Central memory CD8-positive, alpha-beta T cell (primary cell): ENCODE measurements at regions not wholly inside any gene's neighbourhood (a gene's known extent, or its start where the extent isn't known, plus 50 kb on each side); places are given as distances from the start of the nearest gene placed in this dataset.

ENCODE experiments used
- ATAC-seq: fragments of 150-1000 bp; cut with Tn5 transposase; replicated peaks from 2 replicates; pipeline ENCODE4 v1.10.0; 2022; ENCODE audit warnings: mild to moderate bottlenecking, moderate FRiP score, moderate number of reproducible peaks; ENCODE audit not compliant: poor library complexity, severe bottlenecking; ENCODE audit errors: extremely low read depth
- DNase-seq, 2 donors: peaks; one replicate each; pipeline ENCODE4 v3.0.0; 2021; ENCODE audit warnings: low spot score in 2 of 2
- H3K27ac Mint-ChIP-seq: one replicate; pipeline ENCODE4 v1.8.0; 2022; ENCODE audit warnings: low read depth, mild to moderate bottlenecking, moderate library complexity, mixed read lengths
- H3K27me3 Mint-ChIP-seq: one replicate; pipeline ENCODE4 v1.8.0; 2022; ENCODE audit warnings: mixed read lengths
- H3K36me3 Mint-ChIP-seq: one replicate; pipeline ENCODE4 v1.8.0; 2022; ENCODE audit warnings: mild to moderate bottlenecking, moderate library complexity, mixed read lengths; ENCODE audit not compliant: insufficient read depth
- H3K4me1 Mint-ChIP-seq: one replicate; pipeline ENCODE4 v1.8.0; 2022; ENCODE audit warnings: mixed read lengths
- H3K4me3 Mint-ChIP-seq: one replicate; pipeline ENCODE4 v1.8.0; 2022; ENCODE audit warnings: mild to moderate bottlenecking, moderate library complexity, mixed read lengths
- H3K9me3 Mint-ChIP-seq: one replicate; pipeline ENCODE4 v1.8.0; 2022; ENCODE audit warnings: mixed read lengths

DNA sequence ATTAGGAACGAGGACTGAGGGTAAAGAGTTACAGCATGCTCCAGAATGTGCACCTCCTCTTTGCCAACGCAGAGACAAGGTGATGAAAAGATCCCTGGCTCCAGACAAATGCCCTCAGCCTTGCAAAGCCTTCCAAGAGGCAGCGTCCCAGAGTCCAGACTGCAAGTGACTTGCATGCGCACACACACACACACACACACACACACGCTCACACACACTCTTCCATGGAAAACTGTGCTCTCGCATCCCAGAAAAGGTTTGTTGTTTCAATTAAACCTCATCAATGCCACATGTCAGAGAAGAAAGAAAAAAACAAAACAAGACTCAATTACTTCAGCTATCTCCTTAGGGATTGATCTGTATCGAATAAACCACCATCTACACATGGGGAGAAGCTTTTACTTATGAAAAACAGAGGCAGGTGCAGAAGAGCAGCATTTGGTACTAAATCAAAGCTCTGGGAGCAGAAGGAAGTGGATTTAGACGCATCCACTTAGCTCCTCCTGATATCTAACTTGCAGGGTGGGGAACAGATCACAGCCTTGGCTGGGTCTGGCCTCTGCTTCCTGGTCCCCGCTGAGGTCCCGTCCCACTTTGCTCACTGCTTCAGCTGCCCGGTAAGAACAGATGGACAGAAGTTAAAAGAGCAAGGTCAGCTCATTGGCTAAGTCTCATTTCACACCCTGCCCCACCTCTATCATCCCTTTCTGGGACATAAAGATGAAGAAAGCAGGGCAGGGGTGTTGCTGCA lies 249.8 kb upstream of the BLID start:
- Mint-ChIP-seq H3K4me3 (no peak overlapping the region), H3K36me3 (no peaks in the 10 kb centered on the region), H3K9me3 (no peaks in the 10 kb centered on the region), H3K27ac (no peak overlapping the region), H3K27me3 (peaks cover 29% of the 10 kb centered on the region), H3K4me1 (no peaks in the 10 kb centered on the region)
- ATAC-seq (no peak), DNase-seq (no peak)

DNA sequence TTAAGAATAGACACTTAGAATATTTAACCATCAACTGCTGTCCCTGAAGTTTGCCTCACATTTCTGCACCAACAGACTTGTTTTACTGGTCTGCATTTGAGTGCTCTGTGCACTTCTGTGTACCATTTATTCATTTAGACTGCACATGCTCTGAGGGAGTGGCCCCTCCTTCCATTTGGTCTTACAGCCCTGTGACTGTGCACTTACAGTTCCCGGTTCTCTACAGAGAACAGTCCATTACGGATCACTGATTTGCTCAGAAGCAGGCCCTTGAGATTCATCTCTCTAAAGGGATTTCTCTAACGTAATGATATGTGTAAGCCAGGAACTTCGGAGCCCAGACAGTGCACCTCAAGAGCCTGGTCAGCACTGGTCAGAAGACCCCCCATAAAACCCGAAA lies 247.3 kb upstream of the BLID start:
- Mint-ChIP-seq H3K27me3 (peaks cover 29% of the 10 kb centered on the region), H3K27ac (no peak overlapping the region), H3K4me1 (no peaks in the 10 kb centered on the region), H3K36me3 (no peaks in the 10 kb centered on the region), H3K9me3 (no peaks in the 10 kb centered on the region), H3K4me3 (no peak overlapping the region)
- no peak for ATAC-seq
- DNase-seq, result no peak

DNA sequence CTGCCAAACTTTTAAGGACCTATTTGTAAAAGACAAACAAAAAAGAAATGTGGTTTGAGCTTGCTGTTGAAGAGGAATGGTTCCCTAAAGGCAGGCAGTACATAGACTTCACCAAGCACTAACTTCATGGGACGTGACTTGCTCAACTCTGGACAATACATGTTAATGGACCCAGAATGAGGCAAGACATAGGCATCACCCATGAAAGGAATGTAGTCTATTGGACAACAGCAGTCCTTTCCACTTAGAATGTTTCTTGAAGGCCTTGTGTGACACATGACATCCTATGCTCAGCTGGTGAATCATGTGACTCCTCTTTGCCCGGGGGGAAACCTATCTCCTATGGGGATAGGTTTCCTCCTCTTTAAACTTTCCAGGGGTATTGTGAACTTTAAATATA lies 246.4 kb upstream of the BLID start:
- no peak for DNase-seq
- no peaks in the 10 kb centered on the region for H3K4me1 Mint-ChIP-seq
- peaks cover 23% of the 10 kb centered on the region for H3K27me3 Mint-ChIP-seq
- H3K9me3 Mint-ChIP-seq, result no peaks in the 10 kb centered on the region
- no peaks in the 10 kb centered on the region for H3K36me3 Mint-ChIP-seq
- H3K27ac Mint-ChIP-seq, result no peak overlapping the region
- no peak overlapping the region for H3K4me3 Mint-ChIP-seq
- no peak for ATAC-seq

DNA sequence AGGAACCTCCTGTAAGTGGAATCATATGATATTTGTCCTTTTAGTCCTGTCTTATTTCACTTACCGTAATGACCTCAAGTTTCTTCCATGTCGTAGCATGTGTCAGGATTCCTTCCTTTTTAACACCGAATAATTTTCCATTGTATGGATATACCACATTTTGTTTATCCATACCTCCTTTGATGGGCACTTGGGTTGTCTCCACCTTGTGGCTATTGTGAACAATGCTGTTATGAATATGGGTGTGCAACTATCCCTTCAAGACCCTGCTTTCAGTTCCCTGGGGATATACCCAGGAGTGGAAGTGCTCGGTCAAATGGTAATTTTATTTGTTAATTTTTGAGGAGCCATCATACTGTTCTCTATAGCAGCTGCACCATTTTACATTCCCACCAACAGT lies 244.9 kb upstream of the BLID start:
- no peak overlapping the region for H3K27ac Mint-ChIP-seq
- DNase-seq (no peak), ATAC-seq (no peak)
- H3K9me3 Mint-ChIP-seq, result no peaks in the 10 kb centered on the region
- no peak overlapping the region for H3K4me3 Mint-ChIP-seq
- no peaks in the 10 kb centered on the region for H3K4me1 Mint-ChIP-seq
- H3K27me3 Mint-ChIP-seq, result peaks cover 16% of the 10 kb centered on the region
- H3K36me3 Mint-ChIP-seq, result no peaks in the 10 kb centered on the region

DNA sequence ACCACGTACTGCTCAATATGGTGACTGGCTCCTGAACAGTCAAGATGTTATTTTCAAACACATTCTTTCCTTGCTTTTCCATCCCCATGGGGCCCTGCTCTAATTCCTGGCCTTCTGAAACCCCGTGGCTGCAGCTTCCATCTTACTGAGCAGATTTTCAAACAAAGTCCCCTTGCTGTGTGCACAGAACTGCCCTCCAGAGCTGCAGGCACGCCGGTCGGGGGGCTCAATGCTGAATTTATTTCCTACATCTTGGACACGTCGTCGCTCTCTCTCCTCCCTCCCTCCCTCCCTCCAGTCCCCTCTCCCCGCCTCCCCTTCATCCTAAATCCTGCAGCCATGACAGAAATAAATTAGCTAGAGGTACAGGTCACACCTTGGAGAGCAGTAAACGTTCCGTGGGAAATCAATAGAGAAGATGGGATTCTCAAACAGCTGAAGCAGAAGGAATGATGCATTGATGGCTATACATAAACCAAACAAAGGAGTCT lies 243.1 kb upstream of the BLID start:
- DNase-seq (no peak), ATAC-seq (no peak)
- no peaks in the 10 kb centered on the region for H3K4me1 Mint-ChIP-seq
- H3K27ac Mint-ChIP-seq, result no peak overlapping the region
- no peak overlapping the region for H3K4me3 Mint-ChIP-seq
- H3K36me3 Mint-ChIP-seq, result no peaks in the 10 kb centered on the region
- H3K9me3 Mint-ChIP-seq, result peaks cover 5% of the 10 kb centered on the region
- H3K27me3 Mint-ChIP-seq, result peaks cover 6% of the 10 kb centered on the region

DNA sequence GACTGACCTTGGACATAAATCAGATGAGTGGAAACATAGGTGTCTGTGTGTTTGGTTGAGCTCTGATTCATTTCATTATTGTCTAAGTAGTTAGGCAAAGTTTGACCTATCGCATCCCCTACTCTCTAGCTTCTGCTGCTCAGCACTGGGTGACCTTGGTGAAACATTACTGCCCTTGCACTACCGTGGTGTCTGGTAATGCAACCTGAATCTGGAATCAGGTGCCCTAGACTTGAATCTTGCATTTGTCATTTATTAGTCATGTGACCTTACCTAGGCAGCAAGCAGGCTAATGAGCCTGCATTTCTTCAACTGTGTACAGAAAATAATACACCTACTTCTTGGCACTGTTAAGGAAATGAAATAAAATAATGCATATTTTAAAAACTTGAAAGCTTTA lies 242.3 kb upstream of the BLID start:
- no peaks in the 10 kb centered on the region for H3K36me3 Mint-ChIP-seq
- H3K27me3 Mint-ChIP-seq, result no peaks in the 10 kb centered on the region
- no peak overlapping the region for H3K4me3 Mint-ChIP-seq
- peaks cover 5% of the 10 kb centered on the region for H3K9me3 Mint-ChIP-seq
- ATAC-seq (no peak), DNase-seq (no peak)
- no peaks in the 10 kb centered on the region for H3K4me1 Mint-ChIP-seq
- no peak overlapping the region for H3K27ac Mint-ChIP-seq

DNA sequence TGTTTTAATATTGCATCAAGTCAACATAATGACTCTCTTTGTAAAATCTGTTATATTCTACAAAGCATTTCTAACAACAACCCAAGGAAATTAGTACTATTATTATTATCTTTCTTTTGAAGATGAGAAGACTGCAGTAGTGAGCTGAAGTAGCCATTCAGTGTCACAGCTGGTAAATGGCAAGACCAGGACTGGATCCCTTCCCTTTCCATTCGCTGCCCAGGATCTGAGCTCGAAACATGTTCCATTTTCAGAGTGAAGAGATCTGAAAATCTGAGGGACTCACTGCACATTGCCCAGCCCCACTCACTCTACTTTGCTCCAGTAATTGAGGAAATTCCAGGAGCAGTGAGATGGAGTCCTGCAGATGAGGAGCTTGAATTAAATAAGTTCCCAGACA lies 240.0 kb upstream of the BLID start:
- no peak for DNase-seq
- Mint-ChIP-seq H3K36me3 (no peaks in the 10 kb centered on the region), H3K27ac (no peak overlapping the region), H3K4me3 (no peak overlapping the region), H3K9me3 (peaks cover 5% of the 10 kb centered on the region), H3K4me1 (no peaks in the 10 kb centered on the region), H3K27me3 (no peaks in the 10 kb centered on the region)
- no peak for ATAC-seq

DNA sequence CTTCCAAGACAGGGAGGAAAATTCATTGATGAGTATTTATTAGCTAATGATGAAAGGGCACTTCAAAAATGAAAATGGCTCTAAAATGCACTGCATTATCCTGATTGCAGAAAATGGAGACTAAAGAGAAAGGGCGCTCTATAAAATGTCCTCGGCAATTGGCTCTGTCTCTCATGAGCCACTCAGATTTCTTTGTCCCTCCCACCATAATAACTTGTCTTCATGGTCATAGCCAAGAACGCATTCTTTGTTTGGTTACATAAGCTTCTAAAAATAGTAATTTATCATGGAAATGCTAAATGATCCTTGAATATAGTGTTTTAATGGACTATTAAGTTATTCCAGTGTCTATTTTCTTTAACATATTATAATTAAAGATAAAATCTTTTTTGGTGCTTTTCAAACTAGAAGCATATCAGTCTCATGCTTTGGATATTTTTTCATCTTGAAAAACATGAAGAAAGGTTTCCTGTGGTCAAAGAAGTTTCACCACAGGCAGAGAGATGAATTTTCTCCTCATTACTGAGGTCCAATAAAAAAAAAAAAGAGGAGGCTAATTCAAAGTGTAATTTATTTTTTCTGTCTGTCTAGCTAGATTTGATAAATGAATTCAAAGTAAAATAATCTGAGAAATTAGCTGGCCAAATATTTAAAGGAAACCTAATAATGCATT lies 238.1 kb upstream of the BLID start:
- Mint-ChIP-seq H3K36me3 (no peaks in the 10 kb centered on the region), H3K27ac (no peak overlapping the region), H3K4me3 (no peak overlapping the region), H3K4me1 (no peaks in the 10 kb centered on the region), H3K27me3 (peaks cover 13% of the 10 kb centered on the region), H3K9me3 (peaks cover 14% of the 10 kb centered on the region)
- no peak for DNase-seq
- no peak for ATAC-seq

DNA sequence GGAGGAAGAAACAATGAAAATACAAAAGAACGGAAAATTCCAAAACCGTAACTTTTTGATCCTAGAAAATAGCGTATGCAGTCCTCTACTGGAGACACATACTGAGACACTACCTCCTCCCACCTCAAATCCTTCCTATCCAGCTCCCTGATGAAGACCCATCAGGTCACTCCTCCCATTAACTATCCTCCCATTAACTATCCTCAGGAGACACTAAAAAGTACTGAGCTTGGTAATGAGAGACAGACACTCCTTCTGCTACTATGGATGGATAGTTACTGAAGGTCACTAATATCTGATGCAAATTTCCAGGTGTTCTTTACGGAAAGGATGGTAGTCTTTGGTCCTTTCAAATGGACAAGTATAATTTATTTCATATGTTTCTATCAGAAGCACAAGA lies 237.5 kb upstream of the BLID start:
- peaks cover 15% of the 10 kb centered on the region for H3K27me3 Mint-ChIP-seq
- no peaks in the 10 kb centered on the region for H3K4me1 Mint-ChIP-seq
- no peak overlapping the region for H3K27ac Mint-ChIP-seq
- ATAC-seq, result no peak
- H3K9me3 Mint-ChIP-seq, result peaks cover 14% of the 10 kb centered on the region
- H3K4me3 Mint-ChIP-seq, result no peak overlapping the region
- DNase-seq, result no peak
- H3K36me3 Mint-ChIP-seq, result no peaks in the 10 kb centered on the region

DNA sequence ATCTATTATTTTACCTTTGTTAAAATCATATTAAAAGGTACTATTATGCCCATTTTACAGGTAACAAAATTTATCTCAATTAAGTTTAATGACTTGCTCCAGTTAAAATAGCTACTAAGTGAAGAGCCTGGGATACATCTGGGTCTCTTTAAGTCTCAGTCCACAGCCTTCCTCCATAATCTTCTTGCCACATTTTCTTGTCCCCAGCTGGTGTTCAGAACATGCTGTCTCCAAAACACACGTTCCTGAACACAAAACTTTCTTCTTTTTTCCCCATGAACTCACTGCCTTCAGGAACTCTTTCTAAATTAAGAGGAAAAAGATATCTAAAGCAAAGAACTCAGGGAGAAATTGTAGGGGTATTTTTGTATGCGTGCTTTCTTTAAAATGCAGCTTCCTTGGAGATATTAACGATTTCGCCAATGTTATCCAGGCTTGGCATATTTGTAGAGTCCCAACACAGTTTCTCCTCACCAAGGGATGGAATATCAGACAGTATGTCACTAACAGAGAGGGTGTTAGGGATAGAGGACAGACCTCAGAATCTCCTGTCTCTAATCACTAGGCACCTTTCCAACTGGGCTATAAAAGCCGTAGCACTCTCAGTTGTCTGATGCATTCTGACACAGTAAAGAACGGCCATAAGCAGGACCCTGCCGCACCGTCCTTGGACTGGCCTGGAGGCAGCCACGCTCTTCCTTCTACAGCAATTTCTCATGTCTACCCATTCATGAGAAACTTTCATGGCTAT lies 232.8 kb upstream of the BLID start:
- no peak overlapping the region for H3K4me3 Mint-ChIP-seq
- no peak for DNase-seq
- H3K36me3 Mint-ChIP-seq, result no peaks in the 10 kb centered on the region
- peaks cover 9% of the 10 kb centered on the region for H3K9me3 Mint-ChIP-seq
- H3K27me3 Mint-ChIP-seq, result peaks cover 15% of the 10 kb centered on the region
- no peak overlapping the region for H3K27ac Mint-ChIP-seq
- H3K4me1 Mint-ChIP-seq, result no peaks in the 10 kb centered on the region
- ATAC-seq, result no peak

DNA sequence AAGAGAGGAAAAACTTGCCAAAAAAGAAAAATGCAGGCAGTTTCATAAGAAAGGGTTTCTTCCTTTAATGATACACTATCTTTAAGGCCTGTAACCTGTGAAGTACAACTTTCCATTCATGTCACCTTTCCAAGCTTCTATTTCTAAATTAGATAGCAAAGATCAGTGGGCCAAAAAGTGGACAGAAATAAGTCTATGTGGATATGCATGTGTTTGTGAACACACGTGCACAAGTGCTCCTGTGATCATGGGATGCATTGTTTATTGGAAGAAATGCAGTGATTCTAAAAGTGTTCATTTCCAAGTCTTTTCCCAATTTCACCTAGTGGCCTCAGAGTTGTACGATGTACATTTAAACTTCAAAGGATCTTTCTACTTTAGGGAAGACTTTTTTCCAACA lies 230.0 kb upstream of the BLID start:
- DNase-seq (no peak), ATAC-seq (no peak)
- Mint-ChIP-seq H3K36me3 (no peaks in the 10 kb centered on the region), H3K27me3 (peaks cover 15% of the 10 kb centered on the region), H3K4me1 (no peaks in the 10 kb centered on the region), H3K27ac (no peak overlapping the region), H3K9me3 (peaks cover 9% of the 10 kb centered on the region), H3K4me3 (no peak overlapping the region)

DNA sequence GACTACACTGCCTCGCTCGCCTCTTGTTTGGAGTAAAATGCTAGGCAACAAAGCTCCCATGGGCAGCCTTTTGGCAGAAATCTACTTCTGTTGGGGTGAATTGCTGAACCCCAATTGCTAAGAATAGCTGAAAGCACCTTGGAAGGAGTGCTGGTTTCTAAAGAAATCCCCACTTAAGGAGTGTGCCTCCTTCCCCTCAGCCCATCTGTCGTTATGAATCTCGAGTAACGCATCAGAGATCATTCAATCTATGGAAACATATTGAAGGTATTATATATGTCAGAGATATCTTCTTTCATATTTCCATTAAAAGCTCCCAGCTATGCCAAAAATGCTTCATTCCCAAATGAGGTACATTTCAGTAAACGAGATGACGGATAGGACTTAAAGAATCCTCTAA lies 229.6 kb upstream of the BLID start:
- Mint-ChIP-seq H3K27ac (no peak overlapping the region), H3K27me3 (peaks cover 15% of the 10 kb centered on the region), H3K36me3 (no peaks in the 10 kb centered on the region), H3K4me1 (no peaks in the 10 kb centered on the region), H3K9me3 (peaks cover 9% of the 10 kb centered on the region), H3K4me3 (no peak overlapping the region)
- no peak for DNase-seq
- no peak for ATAC-seq

DNA sequence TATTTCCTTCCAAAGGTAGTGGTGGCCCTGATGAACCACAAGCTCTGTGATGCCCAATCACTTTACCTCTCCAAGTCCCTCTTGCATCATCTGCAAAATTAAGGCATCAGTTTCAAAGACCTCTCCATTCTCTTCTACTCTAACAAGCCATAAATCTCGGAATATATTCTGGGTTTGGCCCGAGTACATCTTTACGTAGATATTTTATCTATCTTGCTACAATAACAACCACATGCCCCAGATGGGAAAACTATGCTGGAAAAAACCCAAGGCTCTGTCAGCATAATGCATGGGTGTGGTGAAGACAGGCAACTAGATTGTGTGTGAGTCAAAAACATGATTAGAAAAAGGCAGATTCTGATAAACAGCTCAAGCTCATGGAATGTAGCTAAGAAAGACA lies 228.2 kb upstream of the BLID start:
- peaks cover under 1% of the 10 kb centered on the region for H3K9me3 Mint-ChIP-seq
- DNase-seq (no peak), ATAC-seq (no peak)
- H3K4me3 Mint-ChIP-seq, result no peak overlapping the region
- H3K36me3 Mint-ChIP-seq, result no peaks in the 10 kb centered on the region
- H3K4me1 Mint-ChIP-seq, result no peaks in the 10 kb centered on the region
- H3K27ac Mint-ChIP-seq, result no peak overlapping the region
- H3K27me3 Mint-ChIP-seq, result peaks cover 3% of the 10 kb centered on the region
